B cell (primary cell): ENCODE measurements at regions not wholly inside any gene's neighbourhood (a gene's known extent, or its start where the extent isn't known, plus 50 kb on each side); places are given as distances from the start of the nearest gene placed in this dataset.
"Not testable (repeated sequence)": the region's sequence is repeated elsewhere in the genome, so short reads cannot be mapped to it uniquely, and the experiment has no call there.

ENCODE experiments used
- ATAC-seq: fragments of 200-7000 bp; cut with Tn5 transposase; one replicate; pipeline ENCODE4 v1.10.0; 2021; ENCODE audit warnings: low read depth, mild to moderate bottlenecking, moderate number of reproducible peaks, moderate library complexity
- CTCF ChIA-PET: fragments of 350-600 bp; sonication (Branson Sonifier 250); formaldehyde crosslinking; loops from one replicate; lab custom pipeline; 2021; ENCODE audit warnings: antibody characterized with exemption, inconsistent platforms; lab: Charles Lee
- POLR2A ChIA-PET: fragments of 350-600 bp; sonication (Branson Sonifier 250); formaldehyde crosslinking; loops from one replicate; lab custom pipeline; 2021; ENCODE audit warnings: antibody characterized with exemption; lab: Charles Lee
- DNase-seq: peaks from one replicate; pipeline ENCODE4 v3.0.0; 2013
- H2AFZ ChIP-seq: 2 replicates; pipeline ENCODE4 v1.6.1; 2012; ENCODE audit warnings: mild to moderate bottlenecking, low read depth, low read length; ENCODE audit not compliant: insufficient read depth, poor library complexity, severe bottlenecking
- H3K27ac ChIP-seq, 2 donors: 1 replicate in 1 of 2; 2 replicates in 1 of 2; pipeline ENCODE4 v1.5.1; 2012 to 2013; ENCODE audit warnings: low read length in 2 of 2, mild to moderate bottlenecking in 2 of 2, moderate library complexity in 1 of 2
- H3K27me3 ChIP-seq, 4 experiments: fragments of 200-600 bp in 1 of 4; sonication (generic) in 1 of 4; replicated peaks in 1 of 4; 1 replicate in 2 of 4; 2 replicates in 2 of 4; pipeline versions ENCODE4 v1.6.1 to v1.7.0; 2013 to 2016; ENCODE audit warnings: low read length in 3 of 4, mild to moderate bottlenecking in 2 of 4, mixed read lengths in 1 of 4, moderate library complexity in 1 of 4; ENCODE audit not compliant: insufficient read depth in 4 of 4, control insufficient read depth in 3 of 4; ENCODE audit errors: control extremely low read depth in 1 of 4
- H3K36me3 ChIP-seq, 2 experiments: replicated peaks in 1 of 2; 1 replicate in 1 of 2; 2 replicates in 1 of 2; pipeline versions ENCODE4 v1.6.1 to v1.7.1; 2013; ENCODE audit warnings: low read length in 1 of 2; ENCODE audit not compliant: insufficient read depth in 2 of 2, control insufficient read depth in 1 of 2; ENCODE audit errors: control extremely low read depth in 1 of 2, extremely low read depth in 1 of 2
- H3K4me1 ChIP-seq, 2 donors: fragments of 200-600 bp in 1 of 2; sonication (generic) in 1 of 2; 1 replicate in 1 of 2; 2 replicates in 1 of 2; pipeline versions ENCODE4 v1.5.1 to v1.6.1; 2013 to 2017; ENCODE audit warnings: low read length in 2 of 2; ENCODE audit not compliant: control insufficient read depth in 2 of 2, insufficient read depth in 2 of 2
- H3K4me2 ChIP-seq: replicated peaks from 2 replicates; pipeline ENCODE3; 2012; ENCODE audit warnings: mild to moderate bottlenecking, low read depth, low read length; ENCODE audit not compliant: poor library complexity, severe bottlenecking
- H3K4me3 ChIP-seq, 5 experiments: fragments of 200-600 bp in 1 of 5; sonication (generic) in 1 of 5; 1 replicate in 3 of 5; 2 replicates in 2 of 5; pipeline versions ENCODE4 v1.5.1 to v1.7.0; 2011 to 2016; ENCODE audit warnings: low read length in 4 of 5, mild to moderate bottlenecking in 4 of 5, low read depth in 2 of 5, control low read depth in 1 of 5, moderate library complexity in 1 of 5; ENCODE audit not compliant: insufficient read depth in 1 of 5; ENCODE audit errors: control extremely low read depth in 1 of 5, extremely low read depth in 1 of 5
- H3K79me2 ChIP-seq: fragments of 200-600 bp; sonication (generic); one replicate; pipeline ENCODE4 v1.6.0; 2016; ENCODE audit warnings: low read length; ENCODE audit not compliant: control insufficient read depth, insufficient read depth
- H3K9ac ChIP-seq: fragments of 200-600 bp; sonication (generic); 2 replicates; pipeline ENCODE4 v1.6.1; 2017; ENCODE audit warnings: mild to moderate bottlenecking, low read length, moderate library complexity
- H3K9me3 ChIP-seq, 3 donors: one replicate each; pipeline versions ENCODE4 v1.6.1 to v1.7.1; 2013; ENCODE audit warnings: low read length in 2 of 3; ENCODE audit not compliant: control insufficient read depth in 2 of 3, insufficient read depth in 1 of 3; ENCODE audit errors: control extremely low read depth in 1 of 3
- H4K20me1 ChIP-seq: 2 replicates; pipeline ENCODE4 v1.6.0; 2012; ENCODE audit warnings: mild to moderate bottlenecking, low read length; ENCODE audit not compliant: insufficient read depth, control insufficient read depth, poor library complexity, severe bottlenecking
- H3K27ac Mint-ChIP-seq: one replicate; pipeline ENCODE4 v1.8.0; 2021; ENCODE audit warnings: mixed read lengths
- H3K27me3 Mint-ChIP-seq: one replicate; pipeline ENCODE4 v1.8.0; 2021; ENCODE audit warnings: mixed read lengths
- H3K4me1 Mint-ChIP-seq: one replicate; pipeline ENCODE4 v1.8.0; 2021; ENCODE audit warnings: mixed read lengths
- H3K4me3 Mint-ChIP-seq: one replicate; pipeline ENCODE4 v1.8.0; 2021; ENCODE audit warnings: mixed read lengths
- H3K9me3 Mint-ChIP-seq: one replicate; pipeline ENCODE4 v1.8.0; 2022; ENCODE audit warnings: mixed read lengths; ENCODE audit not compliant: insufficient read depth
- CTCF ChIP-seq: fragments of 200-600 bp; IDR thresholded peaks from one replicate; pipeline ENCODE4 v1.8.0; 2022; ENCODE audit warnings: antibody characterized with exemption, mild to moderate bottlenecking
- EZH2 ChIP-seq: IDR thresholded peaks from 2 replicates; pipeline ENCODE4 v1.6.1; 2012; ENCODE audit warnings: borderline replicate concordance, low read depth, mild to moderate bottlenecking, moderate library complexity, low read length; ENCODE audit not compliant: insufficient read depth, poor library complexity, severe bottlenecking
- WGBS: methylation state at CpG from one replicate; pipeline ENCODE4 v1.1.5; 2013; ENCODE audit warnings: missing lambda C conversion rate; ENCODE audit not compliant: insufficient coverage; 5-methylcytosine and 5-hydroxymethylcytosine counted together
- intact Hi-C: fragments of 100-400 bp; cut with micrococcal nuclease; formaldehyde crosslinking; loops from one replicate; pipeline ENCODE4 v1.10.0; 2022

GRCh38 chr9:129541270-129541669 lies 79.6 kb downstream of the C9orf50 start:
- Mint-ChIP-seq H3K27me3 (peaks cover 36% of the 10 kb centered on the region), H3K4me1 (no peaks in the 10 kb centered on the region), H3K9me3 (peaks cover 3% of the 10 kb centered on the region), H3K27ac (no peak overlapping the region), H3K4me3 (no peak overlapping the region)
- Histone ChIP-seq H3K9me3 (peaks cover 0 to 17% (median 6%) of the 10 kb centered on the region in 3 donors), H3K4me3 (no peak overlapping the region), H3K9ac (no peak overlapping the region), H3K4me2 (no peak overlapping the region), H3K79me2 (no peaks in the 10 kb centered on the region), H3K36me3 (no peaks in the 10 kb centered on the region), H3K27me3 (peaks cover 0 to 3% (median 0%) of the 10 kb centered on the region in 4 experiments), H4K20me1 (no peaks in the 10 kb centered on the region), H2AFZ (no peak overlapping the region), H3K4me1 (no peaks in the 10 kb centered on the region), H3K27ac (no peak overlapping the region)
- ChIA-PET CTCF (no interaction called here), POLR2A (no interaction called here)
- WGBS, result 100% methylated on average over 1 of the region's 2 CpGs
- ATAC-seq (no peak), DNase-seq (no peak)
- TF ChIP-seq EZH2 (no peak), CTCF (no peak)
- intact Hi-C loops, result no loop called here

GRCh38 chr9:129539446-129539845 lies 81.5 kb downstream of the C9orf50 start:
- no peaks in the 10 kb centered on the region for H3K79me2 ChIP-seq
- no peaks in the 10 kb centered on the region for H4K20me1 ChIP-seq
- no peak overlapping the region for H3K27ac ChIP-seq
- H3K36me3 ChIP-seq, result no peaks in the 10 kb centered on the region
- H2AFZ ChIP-seq, result no peak overlapping the region
- no peaks in the 10 kb centered on the region for H3K27me3 ChIP-seq
- intact Hi-C loops, result no loop called here
- no peak for TF ChIP-seq EZH2
- no peak for TF ChIP-seq CTCF
- DNase-seq (no peak), ATAC-seq (no peak)
- H3K4me2 ChIP-seq, result no peak overlapping the region
- Mint-ChIP-seq H3K27me3 (peaks cover 28% of the 10 kb centered on the region), H3K9me3 (peaks cover 3% of the 10 kb centered on the region), H3K27ac (no peak overlapping the region), H3K4me3 (no peak overlapping the region), H3K4me1 (no peaks in the 10 kb centered on the region)
- ChIA-PET POLR2A (no interaction called here), CTCF (interaction anchor here (0.8 to 1.7 kb wide), 2 partner anchors 14 to 18 kb away, joined by 3 to 4 read pairs; no protein-coding TSS in a partner anchor)
- no CpG with 5 or more reads among the region's 4 CpGs for WGBS
- no peak overlapping the region for H3K4me3 ChIP-seq
- no peaks in the 10 kb centered on the region for H3K4me1 ChIP-seq
- H3K9ac ChIP-seq, result no peak overlapping the region
- peaks cover 0 to 17% (median 6%) of the 10 kb centered on the region in 3 donors for H3K9me3 ChIP-seq

- ATAC-seq, H3K9me3 Mint-ChIP-seq, H3K36me3 ChIP-seq, H3K79me2 ChIP-seq, intact Hi-C loops, H3K27me3 ChIP-seq, H3K4me3 ChIP-seq, H3K27ac Mint-ChIP-seq, H3K4me2 ChIP-seq, H3K4me1 ChIP-seq, H4K20me1 ChIP-seq, H3K27ac ChIP-seq, H3K9ac ChIP-seq, POLR2A ChIA-PET, H2AFZ ChIP-seq, H3K4me1 Mint-ChIP-seq, CTCF ChIA-PET, DNase-seq, H3K4me3 Mint-ChIP-seq: not testable (repeated sequence)
- peaks cover 0 to 10% (median 4%) of the 10 kb centered on the region in 3 donors for H3K9me3 ChIP-seq
- H3K27me3 Mint-ChIP-seq, result peaks cover 25% of the 10 kb centered on the region
- WGBS, result no CpG with 5 or more reads among the region's 5 CpGs
Observed at GRCh38 chr9:129531860-129532402, 89.0 kb downstream of the C9orf50 start.
